ENCODE measurements at regions not wholly inside any gene's neighbourhood (a gene's known extent, or its start where the extent isn't known, plus 50 kb on each side); places are given as distances from the start of the nearest gene placed in this dataset.

DNA sequence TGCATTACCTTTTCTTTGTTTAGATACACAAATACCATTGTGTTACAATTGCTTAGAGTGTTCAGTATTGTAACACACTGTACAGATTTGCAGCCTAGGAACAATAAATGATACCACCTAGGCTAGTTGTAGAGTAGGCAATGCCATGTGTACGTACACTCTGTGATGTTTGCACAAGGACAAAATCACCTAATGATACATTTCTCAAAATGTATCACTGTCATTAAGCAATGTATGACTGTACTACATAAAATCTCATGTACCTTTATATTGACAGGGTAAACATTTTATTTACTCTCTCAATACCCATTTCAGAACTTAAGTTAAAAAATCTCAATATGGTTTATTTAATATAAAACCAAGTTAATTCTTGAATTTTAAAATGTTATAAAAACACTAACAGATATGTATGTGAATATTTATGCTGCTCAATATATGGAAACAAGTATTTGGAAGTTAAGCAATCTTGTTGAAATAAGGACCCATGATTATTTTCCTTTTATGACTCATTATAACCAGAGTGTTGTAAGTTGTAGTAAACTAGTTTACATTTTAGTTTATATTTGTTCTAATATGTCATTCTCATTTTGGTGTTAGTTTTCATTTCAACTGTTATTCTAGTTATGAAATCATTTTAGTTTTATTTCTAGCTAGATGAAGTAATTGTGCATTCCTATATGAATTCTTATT lies 409.2 kb downstream of the TLL1 start:
- no peaks in the 10 kb centered on the region for H3K36me3 Mint-ChIP-seq (ENCODE audit: low read depth)
- peaks cover 4% of the 10 kb centered on the region for H3K4me1 Mint-ChIP-seq
- TF ChIP-seq, protein P1, sequence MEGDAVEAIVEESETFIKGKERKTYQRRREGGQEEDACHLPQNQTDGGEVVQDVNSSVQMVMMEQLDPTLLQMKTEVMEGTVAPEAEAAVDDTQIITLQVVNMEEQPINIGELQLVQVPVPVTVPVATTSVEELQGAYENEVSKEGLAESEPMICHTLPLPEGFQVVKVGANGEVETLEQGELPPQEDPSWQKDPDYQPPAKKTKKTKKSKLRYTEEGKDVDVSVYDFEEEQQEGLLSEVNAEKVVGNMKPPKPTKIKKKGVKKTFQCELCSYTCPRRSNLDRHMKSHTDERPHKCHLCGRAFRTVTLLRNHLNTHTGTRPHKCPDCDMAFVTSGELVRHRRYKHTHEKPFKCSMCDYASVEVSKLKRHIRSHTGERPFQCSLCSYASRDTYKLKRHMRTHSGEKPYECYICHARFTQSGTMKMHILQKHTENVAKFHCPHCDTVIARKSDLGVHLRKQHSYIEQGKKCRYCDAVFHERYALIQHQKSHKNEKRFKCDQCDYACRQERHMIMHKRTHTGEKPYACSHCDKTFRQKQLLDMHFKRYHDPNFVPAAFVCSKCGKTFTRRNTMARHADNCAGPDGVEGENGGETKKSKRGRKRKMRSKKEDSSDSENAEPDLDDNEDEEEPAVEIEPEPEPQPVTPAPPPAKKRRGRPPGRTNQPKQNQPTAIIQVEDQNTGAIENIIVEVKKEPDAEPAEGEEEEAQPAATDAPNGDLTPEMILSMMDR (conservative IDR thresholded peaks at IDR 0.05) = no peak
- Histone ChIP-seq H3K36me3 (ENCODE audit: control insufficient read depth, insufficient read depth, low read length) (no peaks in the 10 kb centered on the region), H3K9ac (ENCODE audit: extremely low read depth, low read length, poor library complexity, severe bottlenecking) (no peak overlapping the region), H3K4me3 (ENCODE audit: low read length) (no peak overlapping the region), H3K27ac (ENCODE audit: low read depth, low read length) (no peak overlapping the region), H3K27me3 (ENCODE audit: control insufficient read depth, insufficient read depth, low read length, poor library complexity, severe bottlenecking) (no peaks in the 10 kb centered on the region), H3K4me1 (ENCODE audit: control insufficient read depth, insufficient read depth, low read length) (no peaks in the 10 kb centered on the region), H3K9me3 (ENCODE audit: control insufficient read depth, low read length) (no peaks in the 10 kb centered on the region)
- no peak for DNase-seq
- no peaks in the 10 kb centered on the region for H3K9me3 Mint-ChIP-seq
- WGBS, 2 experiments (ENCODE audit: insufficient coverage in 1 of 2, insufficient read length in 1 of 2) = 0% methylated on average over 1 of the region's 1 CpG
- no peak overlapping the region for H3K27ac Mint-ChIP-seq
- no peaks in the 10 kb centered on the region for H3K27me3 Mint-ChIP-seq (ENCODE audit: insufficient read depth)
- H3K4me3 Mint-ChIP-seq = no peak overlapping the region

DNA sequence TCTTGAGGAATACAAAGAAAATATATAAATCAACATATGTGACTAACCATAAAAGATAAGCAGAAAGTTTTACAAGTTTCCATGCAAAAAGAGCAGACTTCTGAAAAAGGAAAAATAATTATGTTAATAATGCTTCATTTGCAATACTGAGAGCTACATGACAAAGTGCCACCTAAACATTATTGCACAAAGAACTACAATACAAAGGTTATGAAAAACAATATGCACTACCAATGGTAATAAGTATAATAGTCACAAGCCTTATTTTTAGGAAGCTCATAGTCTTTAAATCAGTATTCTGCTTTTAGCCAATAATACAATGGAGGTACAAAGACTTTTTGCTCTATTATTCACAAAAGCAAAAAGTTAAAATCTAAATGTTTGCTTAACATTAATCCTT lies 411.2 kb downstream of the TLL1 start:
- no peak for DNase-seq
- H3K36me3 Mint-ChIP-seq (ENCODE audit: low read depth) = no peaks in the 10 kb centered on the region
- Histone ChIP-seq H3K9me3 (ENCODE audit: control insufficient read depth, low read length) (no peaks in the 10 kb centered on the region), H3K27me3 (ENCODE audit: control insufficient read depth, insufficient read depth, low read length, poor library complexity, severe bottlenecking) (no peaks in the 10 kb centered on the region), H3K4me1 (ENCODE audit: control insufficient read depth, insufficient read depth, low read length) (no peaks in the 10 kb centered on the region), H3K9ac (ENCODE audit: extremely low read depth, low read length, poor library complexity, severe bottlenecking) (no peak overlapping the region), H3K4me3 (ENCODE audit: low read length) (no peak overlapping the region), H3K27ac (ENCODE audit: low read depth, low read length) (no peak overlapping the region), H3K36me3 (ENCODE audit: control insufficient read depth, insufficient read depth, low read length) (no peaks in the 10 kb centered on the region)
- H3K27ac Mint-ChIP-seq = no peak overlapping the region
- no peak overlapping the region for H3K4me3 Mint-ChIP-seq
- TF ChIP-seq, protein P1 (conservative IDR thresholded peaks at IDR 0.05) = no peak
- H3K9me3 Mint-ChIP-seq = no peaks in the 10 kb centered on the region
- peaks cover 2% of the 10 kb centered on the region for H3K4me1 Mint-ChIP-seq
- no peaks in the 10 kb centered on the region for H3K27me3 Mint-ChIP-seq (ENCODE audit: insufficient read depth)

DNA sequence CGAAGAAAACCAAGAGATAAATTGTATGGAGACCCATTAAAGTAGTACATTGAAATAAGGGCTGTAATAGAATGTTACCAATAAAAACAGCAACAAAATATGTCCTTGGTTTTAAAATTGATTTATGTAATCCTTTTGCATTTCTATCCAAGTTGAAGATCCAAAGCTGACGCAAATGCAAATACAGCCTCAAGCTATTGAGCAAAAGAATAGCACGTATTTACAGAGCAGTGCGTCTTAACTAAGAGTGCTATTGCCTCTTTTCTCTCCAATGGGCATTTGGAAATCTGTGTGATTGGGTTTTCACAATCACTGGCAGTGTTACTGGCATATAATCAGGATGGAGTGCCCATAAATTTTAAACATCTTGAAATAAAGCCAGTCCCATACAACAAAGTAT lies 417.4 kb downstream of the TLL1 start:
- H3K27me3 ChIP-seq (ENCODE audit: control insufficient read depth, insufficient read depth, low read length, poor library complexity, severe bottlenecking) = no peaks in the 10 kb centered on the region
- Mint-ChIP-seq H3K4me1 (no peaks in the 10 kb centered on the region), H3K9me3 (no peaks in the 10 kb centered on the region), H3K4me3 (no peak overlapping the region), H3K27me3 (ENCODE audit: insufficient read depth) (no peaks in the 10 kb centered on the region), H3K27ac (no peak overlapping the region), H3K36me3 (ENCODE audit: low read depth) (no peaks in the 10 kb centered on the region)
- WGBS, 2 experiments (ENCODE audit: insufficient coverage in 1 of 2, insufficient read length in 1 of 2) = 70 to 100% methylated on average over 2 to 4 of the region's 4 CpGs
- H3K27ac ChIP-seq (ENCODE audit: low read depth, low read length) = no peak overlapping the region
- H3K36me3 ChIP-seq (ENCODE audit: control insufficient read depth, insufficient read depth, low read length) = no peaks in the 10 kb centered on the region
- no peak overlapping the region for H3K4me3 ChIP-seq (ENCODE audit: low read length)
- no peak for DNase-seq
- H3K9me3 ChIP-seq (ENCODE audit: control insufficient read depth, low read length) = no peaks in the 10 kb centered on the region
- H3K9ac ChIP-seq (ENCODE audit: extremely low read depth, low read length, poor library complexity, severe bottlenecking) = no peak overlapping the region
- TF ChIP-seq, protein P1 (conservative IDR thresholded peaks at IDR 0.05) = no peak
- H3K4me1 ChIP-seq (ENCODE audit: control insufficient read depth, insufficient read depth, low read length) = no peaks in the 10 kb centered on the region

Data from endodermal cell (in vitro differentiated cells).